DND-41 (cell line): ENCODE measurements at regions not wholly inside any gene's neighbourhood (a gene's known extent, or its start where the extent isn't known, plus 50 kb on each side); places are given as distances from the start of the nearest gene placed in this dataset.

Source experiments
- EZH2 ChIP-seq: IDR thresholded peaks from 3 replicates; pipeline ENCODE4 v1.6.1; 2012; ENCODE audit warnings: borderline replicate concordance, low read depth, mild to moderate bottlenecking, moderate library complexity, low read length, inconsistent platforms; ENCODE audit not compliant: severe bottlenecking
- TF ChIP-seq, protein P1 (sequence below): IDR thresholded peaks from 2 replicates; pipeline ENCODE4 v1.5.1; 2012; ENCODE audit warnings: borderline replicate concordance, low read length, moderate library complexity, mild to moderate bottlenecking; ENCODE audit not compliant: poor library complexity, severe bottlenecking; ENCODE audit errors: extremely low read depth

DNA sequence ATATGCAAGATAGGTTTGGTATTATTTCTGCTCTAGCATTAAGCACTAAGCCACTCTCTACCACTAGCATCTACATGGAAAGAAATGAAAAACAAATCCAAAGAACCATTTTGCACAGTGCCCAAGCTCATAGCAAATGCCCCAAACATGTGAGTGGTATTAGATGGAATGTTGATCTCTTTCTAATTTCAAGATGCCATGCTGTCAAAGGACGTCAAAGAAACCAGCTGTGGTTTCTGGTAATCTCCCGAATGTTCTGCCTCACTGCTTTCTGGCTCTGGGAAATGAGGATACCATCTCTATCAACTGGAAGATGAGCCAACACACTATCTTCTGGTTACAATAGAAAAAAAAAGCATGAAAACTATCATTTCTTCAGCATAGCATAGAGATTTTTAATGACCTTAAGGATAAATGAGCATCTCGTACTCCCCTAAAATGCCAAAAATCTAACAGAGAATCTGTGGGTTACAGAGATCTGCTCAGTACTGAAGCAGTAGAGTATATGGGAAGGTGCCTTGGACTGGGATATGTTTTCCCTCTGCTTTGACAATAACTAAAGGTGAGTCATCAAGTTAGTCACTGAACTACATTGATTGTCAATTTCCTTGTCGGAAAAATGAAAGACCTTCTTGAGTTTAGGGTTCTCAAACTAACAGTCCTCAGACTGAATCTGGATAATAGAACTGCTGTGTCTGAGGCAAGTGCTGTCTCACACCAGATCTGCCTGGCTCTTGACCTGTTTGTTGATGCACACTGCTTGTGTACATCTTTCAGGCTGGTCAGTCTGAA is 244.8 kb upstream of the NCKAP5 start:
- TF ChIP-seq, protein P1, sequence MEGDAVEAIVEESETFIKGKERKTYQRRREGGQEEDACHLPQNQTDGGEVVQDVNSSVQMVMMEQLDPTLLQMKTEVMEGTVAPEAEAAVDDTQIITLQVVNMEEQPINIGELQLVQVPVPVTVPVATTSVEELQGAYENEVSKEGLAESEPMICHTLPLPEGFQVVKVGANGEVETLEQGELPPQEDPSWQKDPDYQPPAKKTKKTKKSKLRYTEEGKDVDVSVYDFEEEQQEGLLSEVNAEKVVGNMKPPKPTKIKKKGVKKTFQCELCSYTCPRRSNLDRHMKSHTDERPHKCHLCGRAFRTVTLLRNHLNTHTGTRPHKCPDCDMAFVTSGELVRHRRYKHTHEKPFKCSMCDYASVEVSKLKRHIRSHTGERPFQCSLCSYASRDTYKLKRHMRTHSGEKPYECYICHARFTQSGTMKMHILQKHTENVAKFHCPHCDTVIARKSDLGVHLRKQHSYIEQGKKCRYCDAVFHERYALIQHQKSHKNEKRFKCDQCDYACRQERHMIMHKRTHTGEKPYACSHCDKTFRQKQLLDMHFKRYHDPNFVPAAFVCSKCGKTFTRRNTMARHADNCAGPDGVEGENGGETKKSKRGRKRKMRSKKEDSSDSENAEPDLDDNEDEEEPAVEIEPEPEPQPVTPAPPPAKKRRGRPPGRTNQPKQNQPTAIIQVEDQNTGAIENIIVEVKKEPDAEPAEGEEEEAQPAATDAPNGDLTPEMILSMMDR: no peak
- TF ChIP-seq EZH2: no peak
